IPS DF 19.7 (cell line): ENCODE measurements at regions not wholly inside any gene's neighbourhood (a gene's known extent, or its start where the extent isn't known, plus 50 kb on each side); places are given as distances from the start of the nearest gene placed in this dataset.
"Not testable (repeated sequence)": the region's sequence is repeated elsewhere in the genome, so short reads cannot be mapped to it uniquely, and the experiment has no call there.

Experiments used
- DNase-seq: peaks from one replicate; pipeline ENCODE4 v3.0.0-alpha.2; 2013; ENCODE audit warnings: low read depth, low spot score

- no peak for DNase-seq
Observed at GRCh38 chr1:157269656-157270375, 131.6 kb upstream of the ETV3 start.

GRCh38 chr1:157262891-157263290, 124.7 kb upstream of the ETV3 start:
- no peak for DNase-seq

- DNase-seq, result no peak
Observed at GRCh38 chr1:157262422-157262821, 124.2 kb upstream of the ETV3 start.

GRCh38 chr1:157255891-157256290, 117.7 kb upstream of the ETV3 start:
- DNase-seq, result not testable (repeated sequence)

GRCh38 chr1:157254183-157254582, 116.0 kb upstream of the ETV3 start:
- DNase-seq, result not testable (repeated sequence)

GRCh38 chr1:157252473-157252872, 114.3 kb upstream of the ETV3 start:
- no peak for DNase-seq

GRCh38 chr1:157249739-157250138, 111.5 kb upstream of the ETV3 start:
- DNase-seq, result no peak

GRCh38 chr1:157249326-157249725, 111.1 kb upstream of the ETV3 start:
- no peak for DNase-seq

GRCh38 chr1:157247764-157248049, 109.5 kb upstream of the ETV3 start:
- DNase-seq, result not testable (repeated sequence)

GRCh38 chr1:157247005-157247763, 109.0 kb upstream of the ETV3 start:
- no peak for DNase-seq

- no peak for DNase-seq
Observed at GRCh38 chr1:157245823-157246222, 107.6 kb upstream of the ETV3 start.

GRCh38 chr1:157241185-157241538, 103.0 kb upstream of the ETV3 start:
- no peak for DNase-seq

GRCh38 chr1:157240495-157241184, 102.4 kb upstream of the ETV3 start:
- no peak for DNase-seq

GRCh38 chr1:157239936-157240335, 101.7 kb upstream of the ETV3 start:
- no peak for DNase-seq

- DNase-seq, result no peak
Observed at GRCh38 chr1:157238585-157238984, 100.4 kb upstream of the ETV3 start.

- no peak for DNase-seq
Observed at GRCh38 chr1:157237981-157238380, 99.8 kb upstream of the ETV3 start.

- no peak for DNase-seq
Observed at GRCh38 chr1:157237522-157237921, 99.3 kb upstream of the ETV3 start.

GRCh38 chr1:157236072-157236471, 97.9 kb upstream of the ETV3 start:
- no peak for DNase-seq

- no peak for DNase-seq
Observed at GRCh38 chr1:157235307-157235706, 97.1 kb upstream of the ETV3 start.

GRCh38 chr1:157234705-157235273, 96.6 kb upstream of the ETV3 start:
- DNase-seq, result no peak

- no peak for DNase-seq
Observed at GRCh38 chr1:157233131-157233530, 94.9 kb upstream of the ETV3 start.

GRCh38 chr1:157231846-157232525, 93.8 kb upstream of the ETV3 start:
- no peak for DNase-seq
